IPS-NIHi11 (cell line): ENCODE measurements at regions not wholly inside any gene's neighbourhood (a gene's known extent, or its start where the extent isn't known, plus 50 kb on each side); places are given as distances from the start of the nearest gene placed in this dataset.
A peak's percentile ranks its signal among the peaks of the same experiment; 100 is the strongest.

ENCODE experiments used
- DNase-seq: peaks from one replicate; pipeline ENCODE4 v3.0.0; 2012; ENCODE audit warnings: mixed read lengths, low spot score

DNA sequence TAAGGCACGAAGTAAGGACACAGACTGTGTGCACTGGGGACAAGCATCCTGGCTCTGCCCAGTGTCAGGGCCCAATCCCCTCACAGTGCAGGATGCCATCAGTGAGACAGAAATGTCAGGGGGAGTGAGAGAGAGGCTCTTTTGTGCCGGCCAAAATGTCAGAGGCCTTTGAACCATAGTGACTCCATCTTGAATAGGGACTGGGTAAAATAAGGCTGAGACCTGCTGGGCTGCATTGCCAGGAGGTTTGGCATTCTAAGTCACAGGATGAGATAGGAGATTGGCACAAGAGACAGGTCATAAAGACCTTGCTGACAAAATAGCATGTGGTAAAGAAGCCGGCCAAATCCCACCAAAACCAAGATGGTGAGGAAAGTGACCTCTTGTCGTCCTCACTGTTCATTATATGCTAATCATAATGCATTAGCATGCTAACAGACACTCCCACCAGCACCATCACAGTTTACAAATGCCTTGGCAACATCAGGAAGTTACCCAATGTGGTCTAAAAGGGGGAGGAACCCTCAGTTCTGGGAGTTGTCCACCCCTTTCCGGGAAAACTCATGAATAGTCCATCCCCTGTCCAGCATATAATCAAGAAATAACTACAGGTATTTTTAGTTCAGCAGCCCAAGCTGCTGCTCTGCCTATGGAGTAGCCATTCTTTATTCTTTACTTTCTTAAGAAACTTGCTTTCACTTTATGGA is 337.4 kb downstream of the LPIN1 start:
- DNase-seq, result no peak

DNA sequence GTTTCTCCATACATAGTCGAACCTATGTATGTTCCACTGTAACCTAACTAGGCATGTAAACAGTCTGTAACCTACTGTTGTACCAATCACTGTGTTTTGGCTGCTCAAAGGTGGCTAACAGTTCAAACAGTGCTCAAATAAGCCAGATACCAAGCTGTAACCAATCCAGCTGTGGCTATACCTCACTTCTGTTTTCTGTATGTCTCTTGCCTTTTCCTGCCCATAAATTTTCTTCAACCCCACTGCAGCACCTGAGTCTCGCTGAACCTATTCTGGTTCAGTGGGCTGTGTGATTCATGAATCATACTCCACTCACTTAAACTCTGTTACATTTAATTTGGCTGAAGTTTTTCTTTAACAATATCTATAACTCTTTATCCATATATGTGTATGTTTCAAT is 340.7 kb downstream of the LPIN1 start:
- no peak for DNase-seq

DNA sequence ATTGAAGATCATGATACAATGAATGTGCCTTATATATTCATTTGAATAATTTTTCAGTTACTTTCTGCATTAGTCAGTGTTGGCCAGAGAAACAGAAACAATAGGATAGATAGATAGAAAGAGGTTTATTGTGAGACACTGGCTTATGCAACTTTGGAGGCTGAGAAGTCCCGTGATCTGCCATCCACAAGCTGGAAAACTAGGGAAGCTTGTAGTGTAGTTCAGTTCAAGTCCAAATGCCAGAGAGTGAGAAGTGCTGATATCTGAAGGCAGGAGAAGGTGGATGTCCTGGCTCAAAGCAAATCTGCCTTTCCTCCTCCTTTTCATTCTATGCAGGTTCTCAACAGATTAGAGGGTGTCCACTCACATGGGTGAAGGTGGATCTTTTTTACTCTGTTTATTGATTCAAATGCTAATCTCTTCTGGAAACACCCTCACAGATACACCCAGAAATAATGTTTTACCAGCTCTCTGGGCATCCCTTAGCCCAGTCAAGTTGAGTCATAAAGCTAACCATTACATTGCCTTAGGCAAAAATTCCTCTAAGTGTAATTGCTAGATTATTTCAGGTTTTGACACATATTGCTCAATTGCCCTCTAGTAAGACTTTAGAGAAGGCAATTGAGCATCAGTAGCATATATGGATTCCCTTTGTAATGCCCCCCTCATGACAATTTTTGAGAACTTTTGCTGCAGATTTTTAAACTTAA is 341.4 kb downstream of the LPIN1 start:
- no peak for DNase-seq

DNA sequence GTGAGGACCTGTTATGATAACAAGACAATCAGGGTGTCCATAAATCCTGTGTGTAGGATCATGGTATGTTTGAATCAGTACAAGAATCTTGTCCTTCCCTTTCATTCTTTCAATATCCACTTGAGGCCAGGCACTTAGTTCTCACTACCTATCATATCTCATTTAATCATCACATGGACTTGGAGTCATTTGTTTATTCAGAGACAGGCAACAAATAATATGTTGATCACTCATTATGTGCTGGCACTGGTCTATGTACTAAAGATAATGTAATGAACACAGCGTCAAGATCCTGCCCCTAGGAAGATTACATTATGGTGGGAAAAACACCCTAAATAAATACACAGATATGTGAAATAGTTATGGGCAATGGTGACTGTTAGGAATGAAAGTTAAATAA is 342.6 kb downstream of the LPIN1 start:
- DNase-seq, result no peak

DNA sequence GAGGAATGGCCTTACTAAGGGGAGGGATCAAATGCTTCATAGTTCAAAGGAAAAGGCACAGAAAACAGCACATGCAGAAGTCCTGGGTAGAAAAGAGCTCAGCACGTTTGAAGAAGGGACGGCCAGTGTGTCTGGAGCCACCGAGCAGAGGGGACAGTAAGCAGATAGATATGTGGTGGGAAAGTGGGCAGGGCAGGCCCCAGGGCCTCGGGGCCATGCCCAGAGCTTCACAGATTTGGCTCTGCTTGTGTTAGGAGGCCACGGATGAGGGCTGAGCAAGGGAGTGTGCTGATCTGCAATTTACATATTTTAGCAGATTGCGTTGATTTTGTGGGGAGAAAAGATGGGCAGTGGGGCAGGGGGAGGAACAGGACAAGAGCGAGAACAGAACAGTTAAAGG is 343.1 kb downstream of the LPIN1 start:
- no peak for DNase-seq

DNA sequence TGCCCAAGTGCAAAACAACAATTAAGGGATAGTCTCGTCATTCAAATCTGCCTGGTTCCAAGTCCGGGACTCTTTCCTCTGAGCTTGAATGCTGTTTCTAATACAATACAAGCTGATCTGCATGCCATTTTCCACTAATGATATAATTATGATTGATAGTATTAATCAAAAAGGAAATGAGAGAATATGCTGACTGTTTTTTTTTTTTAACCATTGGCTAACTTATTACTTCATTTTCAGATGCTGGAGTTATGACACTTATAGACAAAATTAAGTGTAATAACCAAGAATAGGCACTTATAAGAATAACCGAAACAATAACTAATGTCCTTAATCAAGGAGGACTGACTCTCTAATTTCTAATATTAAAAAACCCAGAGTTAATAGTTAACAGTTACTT is 343.6 kb downstream of the LPIN1 start:
- DNase-seq, result no peak

DNA sequence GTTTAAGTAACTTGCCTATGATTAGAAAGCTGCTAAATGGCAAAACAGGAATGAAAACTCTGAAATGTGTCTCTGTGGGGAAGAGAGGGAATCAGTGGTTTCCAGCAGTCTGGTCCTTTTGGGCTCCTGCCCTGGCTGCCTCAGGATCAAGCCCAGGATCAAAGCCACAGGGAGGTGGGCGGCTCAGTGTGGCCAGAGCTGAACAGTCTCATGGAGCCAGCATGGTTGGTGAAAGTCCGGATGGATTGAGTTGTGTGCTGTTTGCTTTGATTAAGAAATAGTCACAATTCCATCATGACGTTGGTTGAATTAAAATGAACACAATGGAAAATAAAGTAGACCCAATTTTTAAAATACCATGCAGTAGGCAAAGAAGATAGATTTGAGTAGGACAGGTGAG is 344.2 kb downstream of the LPIN1 start:
- DNase-seq, result no peak

DNA sequence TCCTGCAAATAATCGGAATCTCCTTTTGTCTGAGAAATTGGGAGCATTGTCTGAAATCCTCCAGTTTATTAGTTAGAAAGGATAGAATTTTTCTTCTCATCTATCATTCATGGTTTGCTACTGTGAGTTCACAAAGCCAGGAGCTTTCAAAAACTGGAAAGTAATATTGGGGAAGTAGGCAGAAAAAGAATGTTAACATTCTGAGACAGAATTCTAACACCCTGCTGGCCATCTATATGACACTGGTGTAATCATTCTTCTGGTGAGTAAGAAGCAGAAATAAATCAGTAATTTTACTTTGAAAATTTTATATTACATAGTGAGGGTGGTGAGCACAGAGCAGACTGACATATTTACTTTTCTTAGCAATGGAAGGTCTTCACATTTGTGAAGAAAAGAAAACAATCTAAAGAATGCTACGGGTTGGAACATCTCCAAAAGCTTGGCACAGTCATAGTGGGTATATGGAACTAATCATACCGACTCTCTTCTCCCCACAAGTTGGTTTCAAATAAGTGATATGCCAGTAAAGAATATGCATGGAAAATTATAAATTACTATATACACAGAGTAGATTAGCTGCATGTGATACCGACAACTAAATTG is 344.9 kb downstream of the LPIN1 start:
- DNase-seq, result no peak

DNA sequence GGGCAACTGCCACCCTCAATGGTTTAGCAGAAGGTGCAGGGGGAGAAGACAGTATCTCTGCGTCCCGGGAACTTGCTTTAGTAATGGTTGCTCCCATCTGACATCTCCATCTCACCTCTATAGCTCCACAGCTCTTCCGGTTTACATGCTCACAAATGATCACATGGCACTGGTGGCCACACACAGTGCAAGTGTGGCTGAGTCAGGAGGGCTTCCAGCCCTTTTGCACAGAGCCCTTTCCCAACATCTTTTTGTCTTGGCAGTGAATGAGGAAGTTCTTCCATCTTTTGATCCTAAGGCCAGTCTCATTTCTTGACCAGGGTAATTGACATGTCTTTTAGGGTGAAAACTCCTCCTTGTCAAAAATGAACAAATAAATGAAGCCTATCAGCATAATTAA is 347.7 kb downstream of the LPIN1 start:
- DNase-seq, result no peak

DNA sequence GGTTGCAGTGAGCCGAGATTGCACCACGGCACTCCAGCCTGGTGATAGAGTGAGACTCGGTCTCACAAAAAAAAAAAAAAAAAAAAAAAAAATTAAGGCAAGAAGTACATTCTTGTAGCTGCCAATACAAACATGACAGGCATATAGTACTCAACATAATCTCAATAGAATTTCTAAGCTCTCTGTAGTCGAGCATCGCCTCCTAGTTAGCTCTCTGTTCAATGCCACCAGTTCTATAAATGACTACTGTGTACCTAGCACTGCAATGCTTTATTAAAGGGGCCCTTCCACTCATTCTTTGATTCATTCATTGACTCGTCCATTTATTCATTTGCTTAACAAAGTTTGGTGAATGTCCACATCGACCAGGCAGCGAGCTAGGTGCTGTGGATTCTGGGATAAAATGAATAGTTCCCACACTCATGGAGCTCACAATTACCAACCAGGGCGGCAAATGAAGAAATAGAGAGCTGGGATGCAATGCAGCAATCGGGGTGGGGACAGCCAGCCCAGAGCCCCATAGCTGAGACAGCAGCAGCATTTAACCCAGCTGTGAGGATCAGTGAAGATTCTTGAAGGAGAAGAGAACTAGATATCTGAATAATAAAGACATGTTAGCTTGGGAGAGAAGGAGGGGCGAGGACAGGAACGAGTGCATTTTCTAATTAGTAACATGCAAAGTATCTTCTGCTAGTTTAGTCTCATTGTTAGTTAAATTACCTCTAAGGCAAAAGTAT is 349.8 kb downstream of the LPIN1 start:
- peak; percentile 38 for DNase-seq

DNA sequence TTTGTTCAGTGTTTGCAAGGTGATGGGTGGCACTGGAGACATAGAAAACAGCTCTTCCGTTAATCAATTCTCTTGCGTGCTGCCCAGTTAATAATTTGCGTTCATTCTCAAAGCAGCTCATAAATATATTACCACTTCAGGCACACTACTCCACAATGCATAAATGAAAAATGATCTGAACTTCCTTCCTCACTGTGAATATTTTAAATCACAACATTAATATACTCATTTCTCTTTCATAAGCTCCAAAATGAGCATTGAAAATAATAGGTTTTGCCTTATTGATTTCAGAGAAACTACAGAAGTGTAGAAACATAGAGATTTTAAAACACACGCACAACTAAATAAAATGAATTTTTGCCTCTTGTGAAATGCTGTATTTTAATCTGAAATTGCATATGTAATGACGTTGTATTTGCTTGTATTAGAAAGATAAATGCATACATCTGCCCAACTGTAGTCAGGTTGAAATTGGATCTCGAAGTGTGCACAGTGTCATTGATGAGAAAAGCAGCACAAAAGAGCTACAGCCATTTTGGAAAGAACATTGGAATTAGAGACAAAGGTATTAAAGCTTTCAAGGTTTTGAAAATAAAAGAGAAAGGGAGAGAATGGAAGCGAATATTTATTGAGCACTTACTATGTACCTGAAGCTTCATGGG is 350.5 kb downstream of the LPIN1 start:
- DNase-seq, result no peak

DNA sequence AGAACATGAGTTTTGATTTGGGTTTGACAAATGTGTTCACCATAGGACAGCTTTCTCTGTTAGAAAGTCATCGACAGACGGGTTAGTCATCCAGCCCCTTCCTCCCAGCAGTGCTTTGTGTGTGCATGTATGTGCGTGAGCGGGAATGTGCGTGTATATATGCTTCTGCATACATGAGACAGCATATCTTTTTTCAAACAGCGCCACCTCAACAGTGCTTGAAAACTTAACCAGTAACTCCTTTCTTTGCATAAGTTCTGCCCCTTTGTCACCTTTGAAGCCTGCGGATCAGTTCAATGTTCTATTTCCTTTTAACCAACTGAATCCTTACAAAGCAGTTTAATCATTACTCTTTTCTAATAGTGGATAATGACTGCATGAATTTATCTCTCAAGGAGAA is 351.4 kb downstream of the LPIN1 start:
- DNase-seq, result no peak

DNA sequence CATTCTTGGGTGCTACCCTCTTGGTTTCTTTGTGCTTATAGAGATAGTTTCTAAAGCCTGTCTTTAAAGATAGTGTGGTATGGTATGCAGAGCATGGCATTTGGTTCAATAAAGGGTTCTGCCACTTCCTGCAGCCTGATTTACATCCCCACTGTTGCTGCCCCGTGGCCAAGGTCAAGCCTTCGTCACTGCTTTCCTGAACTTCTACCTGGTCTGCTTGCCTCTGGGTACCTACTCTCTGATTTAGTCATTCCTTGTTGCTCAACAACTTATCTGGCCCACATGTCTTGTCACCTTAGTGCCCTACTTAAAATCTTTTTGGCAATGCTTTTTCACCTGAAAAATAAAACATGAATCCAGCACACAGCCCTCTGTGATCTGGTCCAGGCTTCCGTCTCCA is 352.9 kb downstream of the LPIN1 start:
- DNase-seq, result no peak

DNA sequence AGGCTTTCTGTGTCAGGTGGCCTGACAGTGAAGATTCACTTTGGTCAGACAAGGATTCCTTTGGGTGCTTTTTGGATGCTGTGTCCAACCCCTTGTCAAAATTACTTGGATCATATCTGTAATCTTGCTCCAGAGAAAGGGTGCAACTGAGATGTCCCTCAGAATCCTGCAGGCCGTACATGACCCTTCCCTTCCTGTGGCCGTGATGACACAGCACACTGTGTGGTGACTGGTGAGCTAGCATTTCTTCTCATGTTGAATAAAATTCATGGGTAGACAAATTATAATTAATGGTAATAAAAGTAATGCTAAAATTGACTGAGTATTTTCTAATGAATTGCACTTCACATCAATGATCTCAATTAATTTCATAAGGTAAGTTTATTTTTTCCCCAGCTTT is 356.2 kb downstream of the LPIN1 start:
- DNase-seq, result no peak

DNA sequence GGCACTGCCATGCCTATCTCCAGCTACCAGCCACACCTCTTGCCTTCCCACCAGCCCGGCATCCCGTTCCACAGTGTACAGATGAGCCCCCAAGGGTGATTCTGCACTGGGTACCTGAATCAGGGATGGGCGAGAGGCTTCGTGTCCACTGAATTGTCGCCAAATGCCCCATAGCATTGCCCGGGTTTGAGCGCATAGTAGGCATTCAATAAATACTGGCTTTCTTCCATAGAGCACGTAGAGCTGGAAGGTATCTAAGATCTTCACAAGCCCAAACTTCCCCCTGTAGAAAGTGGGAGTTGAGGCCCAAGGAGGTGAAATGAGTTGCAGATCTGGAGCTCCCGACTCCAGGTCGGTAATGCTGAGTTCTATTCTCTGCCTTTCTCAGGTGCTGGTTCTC is 358.7 kb downstream of the LPIN1 start:
- no peak for DNase-seq

DNA sequence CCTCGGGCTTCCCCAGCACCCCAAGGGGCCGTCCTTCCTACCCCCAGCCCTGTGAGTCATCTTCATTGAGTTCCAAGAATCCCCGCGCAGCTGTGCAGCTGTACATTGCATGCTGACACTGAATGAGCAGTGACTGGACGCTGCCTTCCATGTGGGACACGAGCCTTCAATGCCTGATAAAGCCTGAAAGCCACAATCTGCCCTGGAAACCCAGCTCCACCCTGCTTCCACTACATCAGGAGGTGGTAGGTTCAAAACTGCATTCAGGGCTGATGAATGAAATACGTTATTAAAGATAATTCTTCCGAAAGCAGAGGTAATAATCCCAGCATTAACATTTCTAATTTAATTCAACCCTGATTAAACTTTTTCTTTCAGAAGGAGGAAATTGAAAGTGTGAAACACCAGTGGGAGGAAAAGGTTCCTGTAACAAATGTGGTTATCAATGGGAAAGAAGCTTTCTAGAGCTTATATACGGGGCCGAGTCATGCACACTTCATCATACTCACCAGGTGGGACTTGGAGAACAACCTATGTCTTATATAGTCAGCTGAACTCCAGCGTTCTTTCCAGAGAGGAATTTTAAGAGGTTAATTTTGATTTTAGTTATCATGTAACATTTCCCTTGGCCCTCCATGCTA is 360.1 kb downstream of the LPIN1 start:
- no peak for DNase-seq

DNA sequence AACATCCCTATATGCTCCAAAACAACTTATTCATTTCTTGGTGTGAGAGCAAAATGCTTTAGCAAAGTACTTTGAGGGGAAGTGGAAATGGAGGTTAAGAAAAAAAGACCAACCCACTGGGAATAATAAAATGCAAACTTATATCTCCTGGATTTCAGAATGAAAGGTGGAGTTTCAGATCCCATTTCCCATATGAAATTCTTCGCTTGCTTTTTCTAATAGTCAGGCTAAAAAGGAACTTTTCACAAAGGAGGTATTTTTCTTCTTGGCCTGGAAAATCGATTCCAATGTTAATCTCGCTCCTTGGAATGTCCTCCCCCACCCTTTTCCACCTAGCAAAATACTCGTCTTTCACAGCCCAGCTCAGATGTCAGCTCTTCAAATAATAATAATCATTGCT is 360.9 kb downstream of the LPIN1 start:
- DNase-seq, result no peak

DNA sequence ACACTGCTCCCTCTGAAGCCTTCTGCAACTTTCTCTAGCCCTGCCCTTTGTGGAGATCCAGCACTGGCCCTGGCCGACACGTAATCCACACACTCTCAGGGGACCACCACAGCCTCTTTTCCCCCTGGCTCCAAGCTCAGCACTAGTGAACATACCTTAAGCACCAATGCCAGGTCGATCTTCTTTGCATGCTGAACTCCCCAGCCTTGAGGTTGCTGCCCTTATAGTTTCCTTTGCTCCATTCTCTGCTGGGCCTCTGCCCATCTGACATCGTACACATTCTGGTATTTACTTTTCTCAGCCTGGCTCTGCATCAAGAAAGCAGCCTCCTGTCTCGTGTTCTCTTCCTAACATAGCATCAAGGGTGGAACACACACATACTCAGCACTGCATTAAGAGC is 361.5 kb downstream of the LPIN1 start:
- no peak for DNase-seq

DNA sequence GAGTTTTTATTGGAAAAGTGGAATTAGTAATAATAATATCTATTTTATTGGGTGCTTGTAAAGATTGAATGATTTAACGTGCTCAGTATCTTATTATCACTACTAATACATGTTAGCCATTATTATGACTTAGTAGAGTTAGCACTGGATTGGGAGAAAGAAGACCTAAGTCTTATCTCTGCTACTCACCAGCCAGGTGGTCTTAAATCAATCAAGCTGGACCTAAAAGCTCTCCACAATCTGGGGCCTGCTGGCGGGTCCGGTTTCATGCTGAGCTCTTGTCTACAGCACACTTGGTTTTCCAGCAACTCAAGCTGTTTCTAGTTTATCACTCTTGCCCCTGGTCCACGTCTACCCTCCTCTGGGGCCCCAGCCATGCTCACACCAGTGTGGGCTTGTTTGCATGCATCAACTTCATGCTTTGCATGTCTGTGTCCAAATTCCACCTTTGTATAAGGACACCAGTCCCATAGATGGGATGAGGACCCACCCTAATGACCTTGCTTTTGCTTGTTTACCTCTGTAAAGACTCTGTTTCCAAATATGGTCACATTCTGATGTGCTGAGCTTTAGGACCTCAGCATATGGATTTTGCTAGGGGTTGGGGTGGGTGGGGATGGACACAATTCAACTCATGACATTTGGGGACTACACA is 363.1 kb downstream of the LPIN1 start:
- no peak for DNase-seq

DNA sequence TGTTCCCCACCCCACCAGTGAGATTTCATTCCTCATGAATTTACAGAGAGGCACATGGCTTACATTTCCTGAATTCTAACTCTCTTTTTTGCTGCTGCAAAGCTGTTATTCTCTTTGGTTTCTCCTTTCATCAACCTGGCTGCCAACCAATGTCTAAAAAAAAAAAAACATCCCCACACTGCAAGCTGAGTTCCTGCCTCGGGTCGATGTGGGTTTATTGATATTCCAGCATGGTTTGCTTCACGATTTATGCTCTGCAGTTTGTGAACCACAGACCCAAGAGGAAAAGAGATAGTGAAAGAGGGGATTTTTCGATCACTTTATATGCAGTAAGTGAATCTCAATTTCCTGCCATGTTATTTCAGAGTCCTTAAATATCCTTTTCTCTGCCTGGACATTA is 363.6 kb downstream of the LPIN1 start:
- no peak for DNase-seq

DNA sequence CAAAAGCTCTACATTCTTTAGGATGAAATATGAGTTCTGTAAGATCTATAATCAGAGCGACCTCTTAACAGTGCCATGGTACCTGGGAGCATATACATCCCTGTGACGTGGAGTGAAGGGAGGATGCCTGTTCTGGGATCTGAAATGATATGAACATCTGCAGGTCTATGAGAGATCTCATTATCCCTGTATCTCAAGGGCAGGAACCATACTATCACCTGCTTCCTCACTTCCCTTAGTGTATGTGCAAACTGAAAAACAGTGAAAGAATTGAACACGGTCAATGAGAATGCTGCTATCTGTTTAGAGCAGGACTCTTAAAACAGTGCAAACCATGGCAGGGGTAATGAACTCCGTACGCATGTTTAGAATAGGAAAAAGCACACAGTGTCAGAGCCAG is 364.0 kb downstream of the LPIN1 start:
- no peak for DNase-seq
